HG03442 (cell line): ENCODE measurements at regions not wholly inside any gene's neighbourhood (a gene's known extent, or its start where the extent isn't known, plus 50 kb on each side); places are given as distances from the start of the nearest gene placed in this dataset.

Experiments
- ATAC-seq: cut with Tn5 transposase; IDR thresholded peaks from one replicate; pipeline ENCODE4 v1.9.1; 2021; ENCODE audit warnings: mild to moderate bottlenecking, moderate library complexity; ENCODE audit not compliant: unreplicated experiment

DNA sequence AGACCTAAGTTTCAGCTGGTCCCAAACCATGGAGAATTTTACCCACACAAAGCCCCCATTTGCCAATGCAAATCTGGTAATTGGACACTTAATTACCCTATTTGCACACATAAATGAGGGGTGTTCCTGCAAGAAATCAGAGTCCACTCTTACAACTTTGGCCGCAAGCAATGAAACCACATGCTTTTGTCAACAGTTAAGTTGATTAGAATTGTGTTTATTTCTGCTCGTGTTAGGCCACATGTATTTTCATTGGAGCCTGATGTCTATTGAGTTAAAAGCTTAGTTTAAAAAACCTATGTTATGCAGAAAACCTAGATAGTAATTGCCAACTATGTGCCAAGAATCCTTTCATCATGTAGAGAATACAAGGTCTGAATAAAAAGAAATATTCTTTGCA is 153.8 kb upstream of the CMC1 start:
- no peak for ATAC-seq

DNA sequence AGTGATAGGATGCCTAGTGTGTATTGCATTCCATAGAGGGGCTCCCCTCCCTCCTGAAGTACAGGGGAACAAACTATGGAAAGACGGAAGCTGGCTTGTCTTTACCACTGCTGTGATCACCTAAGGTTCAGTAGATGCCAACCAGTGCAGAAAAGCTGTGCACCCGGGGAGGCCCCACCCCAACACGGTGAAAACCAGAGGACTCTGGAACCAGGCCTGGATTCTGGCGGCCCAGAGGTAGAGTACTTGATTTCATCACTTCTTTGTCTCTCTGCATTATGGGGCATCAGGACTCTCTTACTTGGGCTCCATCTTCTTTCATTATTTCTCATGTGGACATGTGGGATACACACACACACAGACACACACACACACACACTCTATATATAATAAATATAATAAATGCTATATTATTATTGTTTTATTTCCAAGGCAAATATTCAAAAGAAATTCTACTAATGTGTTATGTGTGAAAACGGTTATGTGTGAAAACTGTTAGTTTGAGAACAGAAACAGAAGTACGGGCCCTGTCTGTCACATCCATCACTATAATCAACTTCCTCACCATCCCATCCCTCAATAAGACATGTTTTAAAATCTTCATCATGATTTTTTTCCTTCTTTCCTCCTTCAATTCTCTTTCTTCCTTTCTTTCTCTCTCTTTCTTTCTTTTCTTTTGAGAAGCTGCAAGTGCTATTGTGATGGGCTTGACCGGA is 152.4 kb upstream of the CMC1 start:
- no peak for ATAC-seq

DNA sequence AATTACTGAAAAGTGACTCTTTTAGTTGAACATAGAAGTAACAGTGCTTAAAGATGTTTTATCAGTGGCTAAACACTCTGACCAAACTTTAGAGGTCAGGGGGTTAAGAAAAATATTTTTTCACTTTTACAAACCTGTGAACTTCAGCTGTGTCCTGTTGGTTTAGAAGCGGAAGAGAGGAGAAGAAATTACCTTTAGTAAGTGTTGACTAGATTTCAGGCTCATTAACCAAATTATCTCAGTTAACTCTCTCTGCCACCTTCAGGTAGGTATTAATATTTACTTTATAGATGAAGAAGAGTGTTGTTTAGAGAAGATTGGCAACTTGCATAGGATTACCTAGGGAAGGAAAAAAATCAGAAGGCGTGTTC is 151.9 kb upstream of the CMC1 start:
- ATAC-seq: no peak

DNA sequence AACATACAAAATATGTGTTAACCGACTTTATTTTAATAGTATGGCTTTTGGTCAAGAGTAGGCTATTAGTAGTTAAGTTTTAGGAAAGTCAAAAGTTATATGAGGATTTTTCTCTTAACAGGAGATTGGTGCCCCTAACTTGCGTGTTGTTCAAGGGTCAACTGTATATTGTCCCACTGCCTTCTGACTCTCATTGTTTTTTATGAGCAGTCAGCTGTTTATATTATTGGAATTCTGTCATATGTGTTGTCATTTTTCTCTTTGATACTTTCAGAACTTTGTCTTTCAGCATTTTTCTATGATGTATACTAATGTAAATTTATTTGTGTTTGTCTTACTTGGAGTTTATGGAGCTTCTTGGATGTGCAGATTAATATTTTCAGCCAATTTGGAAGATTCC is 142.1 kb upstream of the CMC1 start:
- no peak for ATAC-seq

DNA sequence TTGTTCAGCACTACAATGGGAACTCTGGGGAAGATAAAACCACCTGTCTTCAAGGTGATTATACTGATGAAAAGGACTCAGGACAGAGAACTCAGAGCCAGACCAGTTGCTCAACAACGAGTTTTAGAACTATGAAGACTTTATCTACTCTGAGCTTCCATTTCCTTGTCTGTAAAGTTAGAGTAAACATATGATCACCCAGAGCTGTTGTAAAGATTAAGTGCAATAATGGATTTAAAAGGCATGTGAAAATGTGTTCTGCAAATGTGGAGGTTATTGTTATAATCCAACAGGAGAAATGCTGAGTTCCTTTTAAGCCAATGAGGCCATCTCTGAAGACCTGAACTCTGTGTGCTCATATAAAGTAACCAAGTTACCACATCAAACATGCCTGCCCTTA is 139.7 kb upstream of the CMC1 start:
- ATAC-seq: no peak

DNA sequence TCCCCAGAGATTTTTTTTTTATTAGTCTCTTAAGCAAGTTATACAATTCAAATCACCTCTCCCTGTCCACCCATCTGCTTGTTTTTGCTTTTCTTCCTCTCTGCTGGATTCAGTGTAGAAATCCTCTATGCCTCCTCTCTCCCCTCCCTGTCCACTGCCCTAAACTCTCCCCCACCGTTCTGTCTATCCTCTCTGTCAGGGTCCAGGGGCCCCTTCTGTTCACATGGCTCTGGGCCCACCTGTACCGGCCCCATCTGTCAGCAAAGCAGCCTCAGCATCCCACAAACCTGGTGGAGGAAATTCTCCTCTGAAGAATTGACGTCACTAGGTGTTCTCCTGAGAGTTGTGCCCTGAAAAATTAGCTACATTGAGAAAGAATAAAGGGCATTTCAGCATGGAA is 137.6 kb upstream of the CMC1 start:
- ATAC-seq: no peak

DNA sequence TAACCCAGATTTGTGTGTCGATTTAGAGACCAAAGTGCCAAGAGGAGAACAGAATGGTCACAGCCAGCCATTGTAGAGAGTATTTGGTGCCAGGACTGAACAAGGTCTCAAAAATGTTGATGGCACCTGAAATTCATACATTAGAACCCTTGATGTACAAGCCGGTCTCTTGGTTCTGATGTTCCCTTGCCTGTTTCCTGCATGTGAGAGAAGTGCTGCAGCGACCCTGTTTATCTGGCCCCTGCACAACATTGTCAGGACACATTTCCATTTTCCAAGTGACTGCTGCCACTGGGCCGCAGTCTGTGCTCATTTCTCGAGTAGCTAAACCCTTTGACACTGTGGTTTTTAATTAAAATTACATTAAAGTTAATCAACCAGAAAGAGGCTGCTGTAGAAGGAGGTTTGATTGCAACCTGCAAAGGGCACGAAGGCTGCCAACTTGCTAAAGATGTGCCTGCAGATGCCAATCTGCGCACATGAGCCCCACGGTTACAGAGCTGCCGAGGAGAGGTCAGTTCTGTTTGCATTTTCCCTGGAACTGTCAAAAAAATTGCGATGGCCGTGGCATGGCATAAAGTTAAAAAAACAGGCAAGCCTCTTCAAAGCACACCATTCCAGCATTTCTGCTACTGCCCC is 136.4 kb upstream of the CMC1 start:
- no peak for ATAC-seq

DNA sequence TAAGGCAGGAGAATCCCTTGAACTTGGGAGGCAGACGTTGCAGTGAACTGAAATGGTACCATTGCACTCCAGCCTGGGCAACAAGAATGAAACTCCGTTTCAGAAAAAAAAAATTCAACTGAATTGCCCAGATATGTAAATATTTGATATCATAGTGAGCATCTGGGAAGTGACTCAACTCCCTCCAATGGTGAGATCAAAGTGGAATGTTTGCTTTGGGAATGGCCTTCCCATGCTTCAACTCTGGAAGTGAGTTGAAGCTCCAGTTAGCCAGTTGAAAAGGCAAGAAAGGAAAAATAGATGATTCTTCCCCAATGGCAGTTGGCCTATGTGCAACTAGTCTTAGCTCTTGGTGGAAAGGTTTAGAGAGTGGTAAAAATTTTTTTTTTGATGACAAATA is 131.6 kb upstream of the CMC1 start:
- no peak for ATAC-seq

DNA sequence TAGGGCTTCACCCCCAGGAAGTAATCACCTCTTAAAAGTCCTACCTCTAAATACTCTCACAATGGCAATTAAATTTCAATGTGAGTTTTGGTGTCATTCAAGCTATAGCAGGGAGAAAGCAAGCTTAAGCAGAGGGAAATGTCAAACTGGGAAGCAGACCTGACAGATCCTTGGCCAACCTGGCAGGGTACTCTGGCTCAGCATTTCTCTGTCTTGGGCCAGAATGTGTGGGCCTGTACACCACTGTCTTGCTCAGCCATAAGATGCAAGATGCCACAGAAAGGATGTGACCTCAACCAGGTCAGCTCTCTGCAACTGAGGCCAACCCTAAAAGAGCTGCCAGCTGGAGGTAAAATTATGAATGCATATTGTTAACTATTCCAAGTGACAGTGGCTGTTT is 130.6 kb upstream of the CMC1 start:
- no peak for ATAC-seq

DNA sequence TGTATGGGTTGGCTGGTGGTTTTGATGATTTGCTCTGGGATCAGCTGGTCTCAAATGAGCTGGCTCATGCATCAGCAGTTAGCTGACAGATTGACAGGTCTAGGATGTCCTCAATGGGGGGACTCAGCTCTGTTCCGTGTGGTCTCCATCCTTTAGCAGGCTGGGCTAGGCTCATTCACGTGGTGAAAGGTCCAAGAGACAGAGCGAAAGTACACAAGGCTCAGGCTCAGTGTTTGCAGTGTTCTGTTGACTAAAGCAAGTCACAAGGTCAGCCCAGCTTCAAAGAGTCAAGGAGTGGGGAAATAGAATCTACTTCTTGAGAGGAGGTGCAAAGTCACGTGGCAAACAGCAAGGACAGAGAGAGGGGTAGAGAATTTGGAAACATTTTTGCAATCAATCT is 126.5 kb upstream of the CMC1 start:
- no peak for ATAC-seq

DNA sequence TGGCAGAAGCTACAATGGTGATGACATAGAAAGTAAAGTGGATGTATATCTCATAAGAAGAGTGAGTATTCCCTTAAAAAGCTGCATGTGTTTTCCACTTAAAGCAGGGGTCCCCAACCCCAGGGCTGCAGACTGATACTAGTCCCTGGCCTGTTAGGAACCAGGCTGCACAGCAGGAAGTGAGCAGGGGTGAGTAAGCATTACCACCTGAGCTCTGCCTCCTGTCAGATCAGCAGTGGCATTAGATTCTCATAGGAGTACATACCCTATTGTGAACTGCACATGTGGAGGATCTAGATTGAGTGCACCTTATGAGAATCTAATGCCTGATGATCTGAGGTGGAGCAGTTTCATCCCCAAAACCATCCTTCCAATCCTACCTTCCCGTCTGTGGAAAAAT is 126.1 kb upstream of the CMC1 start:
- ATAC-seq: no peak

DNA sequence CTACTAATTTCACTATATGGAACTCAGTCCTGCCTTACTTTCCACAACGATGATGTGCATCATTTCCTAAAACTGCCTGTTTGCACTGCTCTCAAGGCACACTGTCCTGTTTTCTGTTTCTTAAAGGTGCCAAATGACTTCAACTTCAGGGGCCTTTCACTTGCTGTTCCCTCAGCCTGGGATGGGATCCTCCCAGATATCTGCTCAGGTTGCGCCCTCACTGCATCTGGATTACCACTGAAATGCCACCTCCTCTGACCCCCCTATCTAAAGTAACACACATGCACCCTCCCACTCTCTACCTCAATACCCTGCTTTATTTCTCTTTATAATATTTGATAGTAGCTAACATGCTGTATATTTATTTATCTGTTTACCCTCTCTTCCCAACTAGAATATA is 123.8 kb upstream of the CMC1 start:
- no peak for ATAC-seq

DNA sequence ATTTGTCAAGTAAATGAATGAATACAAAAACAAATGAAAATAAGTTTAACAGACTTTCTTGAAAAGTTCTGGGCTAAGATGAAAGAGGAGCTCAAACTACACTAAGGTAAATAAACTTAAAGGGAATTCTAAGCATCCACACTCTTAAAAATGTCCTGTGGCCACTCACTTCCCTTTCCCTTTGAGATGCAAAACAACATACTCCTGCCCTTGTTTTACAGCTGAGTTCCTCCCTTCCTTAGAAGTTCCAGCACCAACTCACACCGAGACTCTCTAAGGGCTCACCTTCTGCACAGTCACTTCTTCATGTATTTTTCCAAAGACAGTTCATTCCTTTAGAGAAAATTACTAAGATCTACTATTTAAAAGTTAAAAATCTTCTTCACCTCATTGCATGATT is 123.3 kb upstream of the CMC1 start:
- no peak for ATAC-seq

DNA sequence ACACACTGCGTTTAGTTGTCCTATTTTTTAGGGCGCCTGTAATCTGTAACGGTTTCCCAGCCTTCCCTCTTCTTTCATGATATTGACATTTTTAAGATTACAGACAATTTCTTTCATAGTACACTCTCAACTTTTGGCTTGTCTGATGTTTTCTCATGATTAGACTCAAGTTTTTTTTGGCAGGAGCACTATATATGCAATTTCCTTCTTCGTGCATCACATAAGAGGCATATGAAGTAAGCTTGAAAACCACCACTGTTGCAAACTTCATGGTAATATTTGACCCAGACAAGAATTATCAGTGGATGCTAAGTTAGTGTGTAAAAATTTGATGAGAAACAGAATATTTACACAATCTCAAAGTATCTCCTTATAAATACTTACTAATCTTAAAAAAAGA is 119.2 kb upstream of the CMC1 start:
- ATAC-seq: no peak

DNA sequence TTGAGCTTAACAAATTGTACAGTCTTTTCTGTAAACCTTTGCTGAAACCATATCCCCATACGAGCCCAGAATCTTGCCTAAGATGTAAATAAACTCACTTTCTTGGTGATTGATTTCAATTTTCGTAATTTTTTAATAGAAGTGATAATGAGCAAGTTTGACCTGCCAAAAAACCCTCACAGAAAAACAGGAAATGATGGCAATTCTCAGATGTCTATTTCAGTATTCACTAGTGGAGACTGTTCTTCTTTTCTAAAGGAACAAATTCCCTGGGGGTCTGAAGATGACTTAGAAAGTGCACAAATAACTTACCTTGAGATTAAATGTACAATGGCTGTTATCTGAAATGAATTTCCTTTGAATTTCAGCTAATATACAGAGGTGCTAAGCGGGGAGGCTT is 116.5 kb upstream of the CMC1 start:
- ATAC-seq: no peak

DNA sequence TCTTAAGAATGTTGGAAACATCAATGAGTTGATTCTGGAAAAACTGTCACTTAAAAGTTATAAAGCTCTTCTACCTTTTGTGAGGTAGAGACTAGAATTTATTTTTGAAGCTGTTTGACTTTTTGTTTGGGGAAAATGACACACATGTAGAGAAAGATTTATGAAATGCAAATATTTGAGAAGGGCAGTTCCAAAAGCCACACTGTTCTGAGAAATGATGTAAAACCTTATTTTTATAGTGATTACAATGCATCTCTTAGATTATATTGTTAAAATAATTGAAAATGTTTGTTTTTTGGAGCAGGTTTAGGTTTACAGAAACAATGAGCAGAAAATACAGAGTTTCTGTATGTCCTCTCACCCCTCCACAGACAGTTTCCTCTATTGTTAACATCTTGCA is 116.1 kb upstream of the CMC1 start:
- ATAC-seq: no peak

DNA sequence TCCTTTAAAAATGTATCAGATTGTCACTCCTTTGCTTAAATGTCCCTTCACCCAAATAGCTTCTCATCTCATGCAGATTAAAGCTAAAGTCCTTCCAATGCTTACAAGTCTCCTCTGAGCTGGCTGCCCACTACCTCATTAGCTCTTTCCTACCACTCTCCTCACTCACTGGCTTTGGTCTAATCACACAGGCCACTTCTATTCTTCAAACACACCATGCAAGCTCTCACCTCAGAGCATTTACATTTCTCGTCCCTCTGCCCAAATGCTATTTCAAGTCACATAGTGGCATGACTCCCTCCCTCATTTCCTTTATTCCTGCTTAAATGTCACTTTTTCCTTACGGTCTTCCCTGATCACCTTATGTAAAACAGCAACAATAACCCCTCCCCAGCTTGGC is 110.6 kb upstream of the CMC1 start:
- no peak for ATAC-seq

DNA sequence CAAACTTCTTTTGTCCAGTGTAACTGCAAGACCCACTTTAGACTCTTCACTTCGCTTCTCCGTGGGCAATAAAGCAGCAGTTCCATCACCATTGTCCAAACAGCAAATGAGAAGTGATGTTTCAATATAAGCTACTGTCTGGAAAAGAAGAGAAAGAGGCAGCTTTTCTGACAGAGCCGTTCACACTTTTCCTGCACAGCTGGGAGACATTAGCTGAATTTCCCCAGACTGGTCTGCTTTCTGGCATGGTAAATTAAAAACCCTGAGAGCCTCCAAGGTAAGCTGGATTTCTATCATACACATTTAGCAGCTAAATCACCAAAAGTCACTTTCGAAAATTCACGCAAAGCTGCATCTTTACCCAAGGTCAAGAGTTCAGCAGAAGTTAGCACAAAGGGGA is 108.5 kb upstream of the CMC1 start:
- ATAC-seq: no peak

DNA sequence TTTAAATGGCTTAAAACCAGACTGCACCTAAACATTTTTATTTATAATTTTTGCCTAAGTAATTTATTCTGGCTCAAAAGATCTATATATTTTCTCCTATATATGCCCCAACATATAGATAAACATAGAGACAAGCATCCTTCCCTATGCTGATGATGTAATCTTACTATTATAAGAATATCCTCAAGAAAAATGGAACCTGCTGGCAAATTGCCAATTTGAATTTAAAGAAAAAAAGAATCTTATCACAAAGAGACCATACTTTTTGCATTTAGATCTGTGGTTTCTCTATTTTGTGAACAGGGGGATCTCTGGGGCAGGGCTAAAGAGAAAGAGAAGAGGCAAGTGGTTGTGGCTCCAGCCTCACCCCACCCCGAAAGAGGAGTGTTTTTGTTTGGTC is 107.2 kb upstream of the CMC1 start:
- ATAC-seq: no peak

DNA sequence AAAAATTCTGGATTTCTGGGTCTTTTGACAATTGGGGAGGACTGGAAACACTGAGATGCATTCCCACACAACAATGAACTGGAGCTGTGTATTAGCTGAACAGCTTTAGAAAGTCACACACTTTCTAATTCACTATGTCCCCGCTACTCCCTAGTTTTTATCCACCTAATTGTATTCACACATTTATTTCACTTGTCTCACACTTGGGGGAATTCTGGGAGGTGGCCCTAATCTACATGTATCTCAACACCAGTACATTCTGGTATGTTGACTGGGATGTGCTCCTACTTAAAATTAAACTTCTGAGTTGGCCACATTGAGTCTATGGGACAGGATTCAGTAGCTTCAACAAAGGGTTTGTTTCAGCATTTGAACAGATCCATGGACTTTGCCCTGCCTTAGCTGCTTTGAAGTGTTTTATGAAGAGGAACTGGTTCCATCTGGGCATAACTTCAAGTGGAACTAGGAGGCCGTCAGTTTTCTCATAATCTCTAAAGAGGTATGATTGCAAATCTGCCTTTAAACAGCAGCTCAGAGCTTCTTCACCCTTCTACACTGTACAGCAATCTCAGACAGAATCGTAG is 106.5 kb upstream of the CMC1 start:
- no peak for ATAC-seq

DNA sequence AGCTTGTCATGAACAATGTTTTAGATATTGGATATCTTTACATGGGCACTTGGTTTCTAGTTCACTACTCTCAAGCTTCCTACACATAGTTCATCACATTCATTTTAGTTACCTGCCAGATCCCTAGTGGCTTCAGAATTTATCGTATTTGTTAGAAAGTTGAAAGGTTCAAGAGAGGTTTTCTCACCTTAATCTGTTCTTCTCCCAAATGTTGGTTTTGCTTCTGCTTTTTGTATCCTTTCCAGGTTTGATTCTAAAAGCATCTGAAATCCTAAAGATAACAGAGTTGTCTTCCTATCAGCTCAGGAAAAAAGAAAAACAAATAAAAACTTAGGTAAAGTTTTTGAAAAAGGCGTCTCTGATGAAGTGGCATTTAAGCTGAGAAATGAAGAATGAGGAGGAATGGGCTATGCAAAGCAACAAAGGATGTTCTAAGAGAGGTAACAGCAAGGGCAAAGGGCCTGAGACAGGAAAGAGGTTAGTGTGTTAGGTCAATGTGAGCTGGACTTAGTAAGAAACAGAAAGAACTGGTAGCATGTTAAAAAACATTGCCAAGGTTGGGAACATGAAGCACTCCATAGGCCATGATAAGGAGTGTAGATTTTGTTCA is 104.7 kb upstream of the CMC1 start:
- no peak for ATAC-seq

DNA sequence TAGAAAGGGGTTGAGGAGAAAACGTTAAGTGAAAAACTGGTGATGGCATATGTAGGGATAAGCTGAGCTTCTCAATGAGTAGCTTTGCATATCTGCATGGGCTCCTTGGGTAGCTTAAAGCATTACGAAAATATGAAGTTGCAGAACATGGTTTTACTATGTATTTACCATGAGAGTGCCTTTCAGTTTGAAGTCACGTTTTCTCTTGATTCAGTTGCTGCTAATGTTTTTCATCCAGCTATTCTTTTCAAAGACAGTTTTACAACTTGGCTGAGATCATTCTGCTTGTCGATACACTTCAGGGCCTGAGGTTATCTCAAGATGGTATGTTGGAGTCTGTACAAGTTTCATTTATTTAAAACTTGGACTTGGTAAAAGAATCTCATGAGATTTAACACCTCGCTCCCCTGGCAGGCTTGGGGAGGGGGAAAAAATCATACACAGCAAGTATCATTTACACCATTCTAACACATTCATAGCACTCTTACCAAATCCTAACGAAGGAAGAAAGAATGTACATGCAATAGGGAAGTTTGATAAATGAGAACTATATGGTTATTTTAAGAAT is 103.3 kb upstream of the CMC1 start:
- no peak for ATAC-seq
